ENCODE measurements at regions not wholly inside any gene's neighbourhood (a gene's known extent, or its start where the extent isn't known, plus 50 kb on each side); places are given as distances from the start of the nearest gene placed in this dataset.

- no peak for TF ChIP-seq CTCF (IDR thresholded peaks at IDR 0.05)
- no peak for TF ChIP-seq POLR2A (IDR thresholded peaks at IDR 0.05)
Measured at GRCh38 chr10:62912086-62912485, 95.9 kb upstream of the EGR2 start.

All from adrenal gland (tissue), 5 donors.